ENCODE measurements at regions not wholly inside any gene's neighbourhood (a gene's known extent, or its start where the extent isn't known, plus 50 kb on each side); places are given as distances from the start of the nearest gene placed in this dataset.
A peak's percentile ranks its signal among the peaks of the same experiment; 100 is the strongest.

DNA sequence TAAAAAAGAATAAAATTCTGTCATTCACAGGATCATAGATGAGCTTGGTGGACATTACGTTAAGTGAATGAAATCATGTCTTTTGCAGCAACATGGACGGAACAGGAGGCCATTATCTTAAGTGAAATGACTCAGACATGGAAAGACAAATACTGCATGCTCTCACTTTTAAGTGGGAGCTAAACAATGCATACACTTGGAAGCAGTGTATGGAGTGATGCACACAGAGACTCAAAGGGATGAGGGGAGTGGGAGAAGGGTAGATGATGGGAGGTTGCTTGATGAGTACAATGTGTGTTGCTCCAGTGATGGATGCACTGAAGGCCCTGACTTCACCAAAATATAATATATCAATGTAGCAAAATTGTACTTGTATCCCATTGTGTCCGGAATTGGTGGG, 293.4 kb downstream of the CD109 start:
- TF ChIP-seq, protein P1, sequence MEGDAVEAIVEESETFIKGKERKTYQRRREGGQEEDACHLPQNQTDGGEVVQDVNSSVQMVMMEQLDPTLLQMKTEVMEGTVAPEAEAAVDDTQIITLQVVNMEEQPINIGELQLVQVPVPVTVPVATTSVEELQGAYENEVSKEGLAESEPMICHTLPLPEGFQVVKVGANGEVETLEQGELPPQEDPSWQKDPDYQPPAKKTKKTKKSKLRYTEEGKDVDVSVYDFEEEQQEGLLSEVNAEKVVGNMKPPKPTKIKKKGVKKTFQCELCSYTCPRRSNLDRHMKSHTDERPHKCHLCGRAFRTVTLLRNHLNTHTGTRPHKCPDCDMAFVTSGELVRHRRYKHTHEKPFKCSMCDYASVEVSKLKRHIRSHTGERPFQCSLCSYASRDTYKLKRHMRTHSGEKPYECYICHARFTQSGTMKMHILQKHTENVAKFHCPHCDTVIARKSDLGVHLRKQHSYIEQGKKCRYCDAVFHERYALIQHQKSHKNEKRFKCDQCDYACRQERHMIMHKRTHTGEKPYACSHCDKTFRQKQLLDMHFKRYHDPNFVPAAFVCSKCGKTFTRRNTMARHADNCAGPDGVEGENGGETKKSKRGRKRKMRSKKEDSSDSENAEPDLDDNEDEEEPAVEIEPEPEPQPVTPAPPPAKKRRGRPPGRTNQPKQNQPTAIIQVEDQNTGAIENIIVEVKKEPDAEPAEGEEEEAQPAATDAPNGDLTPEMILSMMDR (IDR thresholded peaks at IDR 0.05) = no peak
- H3K4me1 Mint-ChIP-seq (ENCODE audit: unreplicated experiment) = peaks cover 2% of the 10 kb centered on the region
- peaks cover 12% of the 10 kb centered on the region for H3K27me3 Mint-ChIP-seq (ENCODE audit: unreplicated experiment)
- no peaks in the 10 kb centered on the region for H3K9me3 Mint-ChIP-seq (ENCODE audit: unreplicated experiment)
- H3K27ac Mint-ChIP-seq (ENCODE audit: unreplicated experiment) = no peak overlapping the region
- no peak for DNase-seq (ENCODE audit: extremely low spot score, unreplicated experiment)
- H3K4me3 Mint-ChIP-seq (ENCODE audit: unreplicated experiment) = no peak overlapping the region
- no peaks in the 10 kb centered on the region for H3K36me3 Mint-ChIP-seq (ENCODE audit: unreplicated experiment)

GRCh38 chr6:73985891-73986290, 289.9 kb downstream of the CD109 start:
- H3K9me3 Mint-ChIP-seq (ENCODE audit: unreplicated experiment) = peaks cover 8% of the 10 kb centered on the region
- no peak for DNase-seq (ENCODE audit: extremely low spot score, unreplicated experiment)
- no peak overlapping the region for H3K27ac Mint-ChIP-seq (ENCODE audit: unreplicated experiment)
- H3K4me3 Mint-ChIP-seq (ENCODE audit: unreplicated experiment) = no peak overlapping the region
- H3K27me3 Mint-ChIP-seq (ENCODE audit: unreplicated experiment) = no peaks in the 10 kb centered on the region
- TF ChIP-seq, protein P1 (IDR thresholded peaks at IDR 0.05) = peak; percentile 45
- H3K36me3 Mint-ChIP-seq (ENCODE audit: unreplicated experiment) = peaks cover 2% of the 10 kb centered on the region
- peaks cover 14% of the 10 kb centered on the region for H3K4me1 Mint-ChIP-seq (ENCODE audit: unreplicated experiment)

- peaks cover 14% of the 10 kb centered on the region for H3K4me1 Mint-ChIP-seq (ENCODE audit: unreplicated experiment)
- H3K27me3 Mint-ChIP-seq (ENCODE audit: unreplicated experiment) = no peaks in the 10 kb centered on the region
- TF ChIP-seq, protein P1 (IDR thresholded peaks at IDR 0.05) = no peak
- DNase-seq (ENCODE audit: extremely low spot score, unreplicated experiment) = no peak
- H3K36me3 Mint-ChIP-seq (ENCODE audit: unreplicated experiment) = peaks cover 2% of the 10 kb centered on the region
- no peak overlapping the region for H3K4me3 Mint-ChIP-seq (ENCODE audit: unreplicated experiment)
- H3K27ac Mint-ChIP-seq (ENCODE audit: unreplicated experiment) = no peak overlapping the region
- H3K9me3 Mint-ChIP-seq (ENCODE audit: unreplicated experiment) = peaks cover 9% of the 10 kb centered on the region
Observed at GRCh38 chr6:73984571-73985210, 288.7 kb downstream of the CD109 start.

DNA sequence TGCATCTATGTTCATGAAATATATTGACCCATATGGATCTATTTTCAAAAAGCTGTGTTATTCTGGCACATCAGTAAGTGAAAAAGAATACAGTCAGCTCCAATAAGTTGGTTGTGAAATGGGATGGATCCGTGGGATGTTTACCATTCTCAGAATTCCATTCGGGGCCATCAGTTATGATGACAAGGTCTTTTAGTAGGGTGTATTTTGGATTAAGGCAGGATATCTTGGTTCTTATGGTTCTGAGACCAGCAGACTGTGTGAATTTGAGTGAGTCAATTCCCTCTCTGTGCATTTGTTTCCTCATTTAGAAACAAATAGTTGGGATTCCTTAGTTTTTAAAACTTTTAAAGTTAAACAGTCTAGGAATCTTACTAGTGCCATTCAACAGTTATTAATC, 287.4 kb downstream of the CD109 start:
- DNase-seq (ENCODE audit: extremely low spot score, unreplicated experiment) = no peak
- H3K4me1 Mint-ChIP-seq (ENCODE audit: unreplicated experiment) = peaks cover 18% of the 10 kb centered on the region
- H3K27me3 Mint-ChIP-seq (ENCODE audit: unreplicated experiment) = no peaks in the 10 kb centered on the region
- H3K36me3 Mint-ChIP-seq (ENCODE audit: unreplicated experiment) = peaks cover 2% of the 10 kb centered on the region
- TF ChIP-seq, protein P1 (IDR thresholded peaks at IDR 0.05) = no peak
- H3K4me3 Mint-ChIP-seq (ENCODE audit: unreplicated experiment) = no peak overlapping the region
- H3K9me3 Mint-ChIP-seq (ENCODE audit: unreplicated experiment) = peaks cover 9% of the 10 kb centered on the region
- H3K27ac Mint-ChIP-seq (ENCODE audit: unreplicated experiment) = no peak overlapping the region

DNA sequence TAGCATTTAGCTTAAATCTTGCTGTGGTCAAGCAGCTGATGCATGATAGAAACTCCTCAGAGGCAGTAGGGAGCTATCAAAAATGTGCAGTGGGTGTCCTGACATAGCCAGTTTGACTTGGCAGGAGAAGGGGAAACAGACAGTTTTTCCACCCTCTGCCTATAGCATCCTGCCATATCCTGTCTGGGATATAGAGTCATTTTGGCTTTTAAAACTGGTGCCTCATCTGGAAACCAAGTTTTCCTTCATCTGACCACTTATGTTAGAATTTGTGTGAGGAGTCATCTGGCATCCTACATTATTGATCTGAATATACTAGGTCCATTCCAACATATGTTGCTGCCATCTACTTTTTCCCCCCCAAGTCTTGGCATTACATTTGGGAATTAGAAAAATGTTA, 284.1 kb downstream of the CD109 start:
- H3K4me1 Mint-ChIP-seq (ENCODE audit: unreplicated experiment) = peaks cover 22% of the 10 kb centered on the region
- TF ChIP-seq, protein P1 (IDR thresholded peaks at IDR 0.05) = no peak
- no peaks in the 10 kb centered on the region for H3K27me3 Mint-ChIP-seq (ENCODE audit: unreplicated experiment)
- no peak overlapping the region for H3K27ac Mint-ChIP-seq (ENCODE audit: unreplicated experiment)
- H3K9me3 Mint-ChIP-seq (ENCODE audit: unreplicated experiment) = peaks cover 19% of the 10 kb centered on the region
- H3K4me3 Mint-ChIP-seq (ENCODE audit: unreplicated experiment) = no peak overlapping the region
- DNase-seq (ENCODE audit: extremely low spot score, unreplicated experiment) = no peak
- H3K36me3 Mint-ChIP-seq (ENCODE audit: unreplicated experiment) = peaks cover 6% of the 10 kb centered on the region
